ENCODE measurements at regions not wholly inside any gene's neighbourhood (a gene's known extent, or its start where the extent isn't known, plus 50 kb on each side); places are given as distances from the start of the nearest gene placed in this dataset.

GRCh38 chr5:8943301-8943700 lies 602.6 kb downstream of the SEMA5A start:
- Histone ChIP-seq H3K27ac (no peak overlapping the region), H3K27me3 (no peaks in the 10 kb centered on the region), H3K4me1 (no peaks in the 10 kb centered on the region), H3K36me3 (no peaks in the 10 kb centered on the region), H3K9me3 (no peaks in the 10 kb centered on the region), H3K4me3 (no peak overlapping the region)
- DNase-seq = no peak
- intact Hi-C loops (cut with DNase I) = no loop called here
- TF ChIP-seq CTCF (IDR thresholded peaks at IDR 0.05) = no peak
- no peak for ATAC-seq

- no peak overlapping the region for H3K27ac ChIP-seq
- TF ChIP-seq CTCF (IDR thresholded peaks at IDR 0.05) = no peak
- H3K9me3 ChIP-seq = no peaks in the 10 kb centered on the region
- H3K4me1 ChIP-seq = no peaks in the 10 kb centered on the region
- DNase-seq (no peak), ATAC-seq (no peak)
- no peak overlapping the region for H3K4me3 ChIP-seq
- no peaks in the 10 kb centered on the region for H3K36me3 ChIP-seq
- intact Hi-C loops (cut with DNase I) = no loop called here
- H3K27me3 ChIP-seq = no peaks in the 10 kb centered on the region
Measured at GRCh38 chr5:8944005-8944404, 601.9 kb downstream of the SEMA5A start.

GRCh38 chr5:8945972-8946371 lies 599.9 kb downstream of the SEMA5A start:
- no peaks in the 10 kb centered on the region for H3K9me3 ChIP-seq
- no peaks in the 10 kb centered on the region for H3K36me3 ChIP-seq
- no peak overlapping the region for H3K4me3 ChIP-seq
- ATAC-seq (no peak), DNase-seq (no peak)
- intact Hi-C loops (cut with DNase I) = no loop called here
- no peaks in the 10 kb centered on the region for H3K27me3 ChIP-seq
- no peaks in the 10 kb centered on the region for H3K4me1 ChIP-seq
- no peak overlapping the region for H3K27ac ChIP-seq
- no peak for TF ChIP-seq CTCF (IDR thresholded peaks at IDR 0.05)

- TF ChIP-seq CTCF (IDR thresholded peaks at IDR 0.05) = no peak
- H3K36me3 ChIP-seq = no peaks in the 10 kb centered on the region
- no peaks in the 10 kb centered on the region for H3K4me1 ChIP-seq
- no peaks in the 10 kb centered on the region for H3K9me3 ChIP-seq
- no peak for DNase-seq
- no peak overlapping the region for H3K27ac ChIP-seq
- no peak for ATAC-seq
- no peak overlapping the region for H3K4me3 ChIP-seq
- H3K27me3 ChIP-seq = no peaks in the 10 kb centered on the region
- intact Hi-C loops (cut with DNase I) = no loop called here
Measured at GRCh38 chr5:8949908-8950307, 596.0 kb downstream of the SEMA5A start.

GRCh38 chr5:8952147-8952546 lies 593.7 kb downstream of the SEMA5A start:
- TF ChIP-seq CTCF (IDR thresholded peaks at IDR 0.05) = no peak

GRCh38 chr5:8953016-8953415 lies 592.9 kb downstream of the SEMA5A start:
- no peaks in the 10 kb centered on the region for H3K27me3 ChIP-seq
- intact Hi-C loops (cut with DNase I) = no loop called here
- H3K27ac ChIP-seq = no peak overlapping the region
- H3K36me3 ChIP-seq = no peaks in the 10 kb centered on the region
- no peak for DNase-seq
- TF ChIP-seq CTCF (IDR thresholded peaks at IDR 0.05) = no peak
- ATAC-seq = no peak
- H3K4me1 ChIP-seq = no peaks in the 10 kb centered on the region
- H3K9me3 ChIP-seq = no peaks in the 10 kb centered on the region
- H3K4me3 ChIP-seq = no peak overlapping the region

More at GRCh38 chr5:8952147-8952546, 593.7 kb downstream of the SEMA5A start:
- no peaks in the 10 kb centered on the region for H3K9me3 ChIP-seq
- intact Hi-C loops (cut with DNase I) = no loop called here
- ATAC-seq = no peak
- no peaks in the 10 kb centered on the region for H3K27me3 ChIP-seq
- no peaks in the 10 kb centered on the region for H3K4me1 ChIP-seq
- H3K4me3 ChIP-seq = no peak overlapping the region
- H3K36me3 ChIP-seq = no peaks in the 10 kb centered on the region
- no peak overlapping the region for H3K27ac ChIP-seq
- DNase-seq = no peak
